HG02973 (cell line): ENCODE measurements at regions not wholly inside any gene's neighbourhood (a gene's known extent, or its start where the extent isn't known, plus 50 kb on each side); places are given as distances from the start of the nearest gene placed in this dataset.

Source experiments
- ATAC-seq: cut with Tn5 transposase; IDR thresholded peaks from one replicate; pipeline ENCODE4 v1.9.1; 2021; ENCODE audit warnings: moderate library complexity; ENCODE audit not compliant: unreplicated experiment

DNA sequence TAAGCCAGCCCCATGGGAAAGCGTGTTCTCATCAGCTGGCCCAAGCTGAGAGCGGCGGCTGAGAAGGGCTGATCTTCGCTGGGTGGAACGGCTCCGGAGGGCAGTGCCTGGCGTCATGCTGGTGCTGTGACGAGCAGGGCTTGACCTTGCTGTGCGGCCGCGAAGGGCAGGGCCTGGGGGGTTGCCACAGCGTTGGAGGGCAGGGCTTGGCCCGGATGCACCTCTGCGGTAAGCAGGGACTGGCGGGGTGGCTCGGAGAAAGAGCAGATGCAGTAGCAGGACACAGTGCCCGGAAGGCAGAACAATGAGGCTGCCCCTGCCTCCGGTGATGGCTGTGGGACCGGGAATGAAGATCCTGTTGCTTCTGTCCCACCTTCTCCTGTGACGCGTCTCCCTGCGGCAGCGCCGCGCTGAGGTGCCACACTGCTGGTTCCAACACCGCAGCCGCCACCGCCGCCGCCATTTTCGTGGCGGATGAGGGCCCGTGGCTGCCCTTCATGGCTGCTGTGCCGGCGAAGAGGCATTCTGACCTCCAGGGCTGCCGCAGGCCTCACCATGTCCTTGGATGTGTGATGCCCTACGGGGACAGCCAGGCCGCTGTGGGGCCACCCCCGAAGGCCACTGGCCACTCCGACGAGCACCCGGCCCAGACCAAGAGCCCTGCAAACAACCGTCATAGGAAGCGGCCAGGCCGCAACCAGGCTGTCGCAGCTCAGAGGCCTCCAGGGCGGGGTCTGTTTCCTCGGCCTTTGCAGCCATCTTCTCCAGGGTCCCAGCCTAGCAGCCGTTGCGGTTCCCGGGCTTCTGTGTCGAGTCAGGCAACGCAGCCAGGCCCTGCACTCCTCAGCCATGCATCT is 890.5 kb upstream of the CTNND2 start:
- no peak for ATAC-seq

DNA sequence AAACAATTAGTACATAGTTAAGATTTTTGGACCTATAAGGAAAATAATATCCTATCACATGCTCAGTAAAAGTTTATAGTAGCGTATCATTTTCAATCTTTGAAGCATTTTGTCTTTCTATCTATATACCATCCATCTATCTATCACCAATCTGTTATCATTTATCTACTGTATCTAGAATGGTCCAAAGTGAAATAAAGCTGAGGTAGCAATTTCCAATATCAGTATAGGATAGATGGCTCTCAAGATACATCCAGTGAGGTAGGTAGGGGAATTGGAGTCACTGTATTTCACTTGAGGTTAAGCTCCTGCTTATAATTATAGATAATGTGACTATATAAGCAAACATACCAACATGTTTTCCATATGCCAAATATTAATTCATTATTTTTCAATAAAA is 889.1 kb upstream of the CTNND2 start:
- ATAC-seq, result no peak

DNA sequence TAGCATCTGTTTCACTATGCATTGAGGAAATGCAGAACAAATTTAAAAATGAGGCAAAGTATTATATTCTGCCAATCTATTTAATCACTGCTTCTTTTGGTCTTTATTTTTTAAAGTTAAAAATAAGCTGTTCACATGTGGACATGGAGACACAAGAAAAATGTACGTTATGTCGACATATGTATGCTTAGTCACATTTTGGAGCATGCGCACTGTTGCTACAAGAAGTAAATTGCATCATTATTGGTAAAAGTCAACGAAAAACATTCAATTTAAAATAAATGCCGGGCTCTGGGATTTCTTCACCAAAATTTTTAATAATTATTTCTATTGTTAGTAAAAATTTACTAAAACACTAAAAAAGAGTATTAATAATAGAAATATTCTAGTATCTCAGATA is 876.3 kb upstream of the CTNND2 start:
- ATAC-seq, result no peak

DNA sequence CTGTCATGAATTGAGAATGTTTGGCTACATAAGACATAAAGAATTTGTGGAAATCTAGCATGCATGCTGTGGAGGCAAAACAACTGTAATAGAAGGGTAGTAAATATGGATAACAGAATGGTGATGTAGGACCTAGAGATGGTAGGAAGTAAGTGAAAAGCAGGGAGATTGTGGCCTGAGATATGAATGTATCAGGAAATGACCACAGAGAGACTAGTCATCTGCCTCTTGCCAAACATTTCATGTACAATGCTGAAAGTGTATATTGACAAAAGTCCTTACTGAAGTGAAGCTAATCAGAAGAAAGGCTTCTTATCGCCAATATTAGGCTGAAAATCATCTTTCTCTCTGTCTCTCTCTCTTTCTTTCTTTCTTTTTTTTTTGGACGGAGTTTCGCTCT is 873.1 kb upstream of the CTNND2 start:
- ATAC-seq, result no peak

DNA sequence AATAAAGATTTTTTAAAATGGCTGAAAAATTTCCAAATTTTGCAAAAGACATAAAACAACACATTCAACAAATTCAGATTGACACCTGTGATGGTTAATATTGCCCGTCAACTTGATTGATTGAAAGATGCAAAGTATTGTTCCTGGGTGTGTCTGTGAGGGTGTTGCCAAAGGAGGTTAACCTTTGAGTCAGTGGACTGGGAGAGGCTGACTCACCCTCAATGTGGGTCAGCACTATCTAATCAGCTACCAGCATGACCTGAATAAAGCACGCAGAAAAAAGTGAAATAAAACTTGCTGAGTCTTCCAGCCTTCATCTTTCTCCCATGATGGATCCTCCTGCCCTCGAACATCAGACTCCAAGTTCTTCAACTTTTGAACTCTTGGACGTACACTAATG is 868.0 kb upstream of the CTNND2 start:
- ATAC-seq, result no peak

DNA sequence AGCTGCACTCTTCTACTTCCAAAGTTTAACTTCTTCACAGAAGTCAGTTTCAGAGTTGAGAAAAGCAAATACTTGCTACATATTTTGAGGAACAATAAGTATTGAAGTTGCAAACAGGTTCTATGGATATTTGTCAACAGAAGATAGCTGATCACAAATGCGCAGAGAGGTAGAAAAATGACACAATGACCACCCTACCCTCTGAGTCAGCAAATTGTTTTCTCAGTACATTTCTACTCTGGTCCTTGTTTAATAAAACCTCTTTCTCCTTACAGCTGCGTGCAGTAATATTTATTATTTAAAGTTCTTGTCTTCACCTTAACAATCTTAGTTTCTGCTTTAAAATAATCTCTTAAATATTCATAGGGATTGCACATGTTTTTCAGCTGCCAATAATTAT is 855.1 kb upstream of the CTNND2 start:
- no peak for ATAC-seq

DNA sequence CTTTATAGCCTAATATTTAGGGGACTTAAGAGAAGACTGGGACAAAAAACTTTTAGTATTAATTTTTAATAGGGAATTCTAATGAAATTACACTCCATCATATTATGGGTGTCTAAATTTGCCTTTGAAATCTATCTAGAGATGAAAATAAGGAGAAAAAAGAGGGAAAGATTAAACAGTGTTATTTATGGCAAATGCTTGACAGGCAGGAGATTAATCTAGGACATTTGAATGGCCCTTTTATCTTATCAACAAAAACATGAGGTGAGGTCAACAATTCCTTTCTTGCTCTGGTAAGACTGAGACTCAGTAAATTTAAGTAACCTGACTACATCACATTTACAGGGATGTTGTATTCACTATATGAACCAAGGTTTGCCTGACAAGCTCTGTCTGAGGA is 852.8 kb upstream of the CTNND2 start:
- ATAC-seq, result no peak

DNA sequence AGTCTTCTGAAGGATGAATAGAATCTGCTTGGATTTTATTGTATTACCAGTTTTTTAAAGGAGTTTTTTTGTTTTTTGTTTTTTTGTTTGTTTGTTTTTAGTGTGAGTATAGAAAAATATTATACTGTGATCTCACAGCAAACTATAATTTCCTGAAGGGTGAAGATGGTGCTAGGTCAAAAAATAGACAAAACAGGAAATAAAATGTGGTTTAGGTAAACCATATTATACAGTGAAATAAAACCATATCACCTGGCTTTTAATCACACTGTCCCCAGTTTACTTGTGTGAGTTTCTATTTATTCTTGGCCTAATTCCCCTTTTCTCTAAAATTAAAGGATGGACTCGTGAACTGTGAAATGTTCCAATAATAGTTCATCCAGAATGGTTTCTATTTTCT is 841.3 kb upstream of the CTNND2 start:
- ATAC-seq, result no peak

DNA sequence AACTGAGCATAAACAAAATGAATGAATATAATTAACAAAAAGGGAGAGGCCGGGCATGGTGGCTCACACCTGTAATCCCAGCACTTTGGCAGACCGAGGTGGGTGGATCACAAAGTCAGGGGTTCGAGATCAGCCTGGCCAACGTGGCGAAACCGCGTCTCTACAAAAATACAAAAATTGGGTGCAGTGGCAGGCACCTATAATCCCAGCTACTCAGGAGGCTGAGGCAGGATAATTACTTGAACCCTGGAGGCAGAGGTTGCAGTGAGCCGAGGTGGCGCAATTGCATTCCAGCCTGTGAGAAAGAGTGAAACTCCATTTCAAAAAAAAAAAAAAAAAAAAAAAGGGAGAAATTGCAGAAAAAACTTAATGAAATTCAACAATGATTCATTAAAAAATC is 839.3 kb upstream of the CTNND2 start:
- ATAC-seq, result no peak

DNA sequence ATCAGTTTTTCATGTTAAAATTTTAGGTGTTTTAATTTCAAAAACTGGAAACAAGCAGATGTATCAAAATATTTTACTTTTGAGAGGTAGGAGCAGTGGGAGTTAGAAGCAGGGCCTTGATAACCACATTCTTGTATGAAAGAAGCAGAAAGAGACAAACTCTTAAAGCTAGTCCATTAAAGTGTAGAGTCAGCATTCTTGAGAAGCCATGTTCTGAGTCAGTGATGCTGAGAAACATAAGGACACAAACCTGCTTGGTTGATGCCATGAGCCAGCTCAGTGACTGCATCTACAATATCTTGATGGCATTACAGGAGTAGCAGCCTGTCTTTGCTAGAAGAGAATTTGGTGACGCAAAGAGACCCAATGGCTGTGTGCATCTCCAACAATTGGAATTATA is 826.1 kb upstream of the CTNND2 start:
- ATAC-seq, result no peak

DNA sequence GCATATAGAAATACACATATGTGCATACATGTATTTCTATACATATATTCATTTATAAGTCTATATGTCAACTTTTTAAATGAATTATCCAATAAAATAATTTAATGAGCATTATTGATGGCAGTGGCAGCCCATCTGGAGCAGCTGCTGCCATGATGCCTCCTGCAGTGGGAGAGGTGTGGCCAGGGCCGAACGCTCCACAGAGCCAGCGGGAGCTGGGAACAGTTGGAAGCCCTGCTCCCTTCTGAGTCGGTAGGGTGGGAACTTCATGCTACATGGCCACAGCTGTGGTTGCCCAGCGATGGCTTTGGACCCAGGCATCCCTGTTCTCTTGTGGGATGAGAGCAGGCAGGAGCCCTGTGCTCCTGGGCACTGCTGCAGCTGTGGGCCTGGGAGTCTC is 812.4 kb upstream of the CTNND2 start:
- no peak for ATAC-seq

DNA sequence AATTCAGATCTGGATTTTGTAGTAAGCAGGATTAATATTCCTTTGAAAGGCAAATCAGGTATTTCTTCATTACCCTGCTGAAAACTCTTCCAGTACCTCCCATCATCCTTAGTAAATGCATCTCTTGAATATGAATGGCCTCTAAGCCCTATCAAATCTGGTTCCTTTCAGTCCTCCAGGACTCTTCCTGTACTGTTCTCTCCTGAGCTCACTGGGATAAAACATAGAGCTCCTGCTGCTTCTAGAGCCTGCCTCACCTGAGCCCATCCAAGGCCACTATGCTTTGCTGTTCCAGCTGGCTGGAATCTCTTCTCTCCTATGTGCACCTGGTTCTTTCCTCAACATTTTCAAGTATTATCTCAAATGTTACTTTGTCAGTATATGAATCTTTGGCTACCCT is 803.3 kb upstream of the CTNND2 start:
- ATAC-seq, result no peak

DNA sequence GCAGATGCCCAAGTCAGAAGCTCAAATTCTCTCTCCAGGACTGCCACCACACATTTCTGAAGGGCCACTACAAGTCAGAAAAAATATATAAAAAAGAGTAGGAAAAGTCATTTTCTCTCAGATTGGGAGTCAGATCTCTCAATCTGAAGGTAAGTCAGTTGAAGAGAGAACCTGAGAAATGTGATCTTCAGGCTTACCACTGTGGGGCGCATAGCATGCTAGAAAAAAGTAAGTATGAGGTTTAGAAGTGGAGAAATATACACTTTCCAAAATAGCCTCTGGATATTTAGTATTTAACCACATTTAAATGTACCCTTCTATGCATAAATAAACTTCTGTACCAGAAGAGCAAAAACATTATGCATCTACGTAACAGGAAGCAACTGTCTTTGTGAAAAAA is 800.7 kb upstream of the CTNND2 start:
- no peak for ATAC-seq

DNA sequence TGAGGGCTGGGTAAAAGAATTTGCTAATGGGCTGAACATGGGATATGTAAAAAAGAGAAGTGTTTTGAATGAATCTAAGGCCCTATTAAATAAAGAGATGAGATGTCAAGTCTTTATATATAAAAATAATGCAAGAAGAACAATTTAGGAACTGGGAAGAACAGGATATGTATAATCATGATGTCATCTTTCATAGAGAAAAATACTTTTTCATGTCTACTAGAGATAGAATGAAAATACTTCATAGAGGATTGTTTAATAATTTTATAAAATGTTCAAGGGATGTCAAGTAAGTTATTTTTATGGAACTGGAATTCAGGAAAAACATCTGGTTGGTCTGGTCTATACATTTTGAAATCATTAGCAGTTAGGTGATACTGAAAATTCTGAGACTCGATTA is 799.0 kb upstream of the CTNND2 start:
- no peak for ATAC-seq

DNA sequence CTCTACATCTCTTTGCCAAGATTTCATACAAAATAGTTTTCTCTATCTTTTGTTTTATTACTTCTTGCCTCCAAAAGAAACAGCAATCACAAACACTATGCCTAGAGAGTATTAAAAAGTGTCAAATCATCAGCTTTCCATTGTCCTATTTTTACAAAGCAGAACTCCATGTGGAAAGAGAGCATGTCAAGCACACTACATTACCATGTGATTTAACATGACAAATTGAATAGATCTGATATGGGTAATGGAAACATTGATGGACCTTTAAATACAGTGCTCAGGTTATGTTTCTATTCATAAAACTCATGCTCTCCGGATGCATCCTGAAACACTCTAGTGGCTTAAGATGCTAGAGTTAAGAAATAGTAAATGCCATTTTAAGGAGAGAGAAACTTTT is 791.4 kb upstream of the CTNND2 start:
- no peak for ATAC-seq

DNA sequence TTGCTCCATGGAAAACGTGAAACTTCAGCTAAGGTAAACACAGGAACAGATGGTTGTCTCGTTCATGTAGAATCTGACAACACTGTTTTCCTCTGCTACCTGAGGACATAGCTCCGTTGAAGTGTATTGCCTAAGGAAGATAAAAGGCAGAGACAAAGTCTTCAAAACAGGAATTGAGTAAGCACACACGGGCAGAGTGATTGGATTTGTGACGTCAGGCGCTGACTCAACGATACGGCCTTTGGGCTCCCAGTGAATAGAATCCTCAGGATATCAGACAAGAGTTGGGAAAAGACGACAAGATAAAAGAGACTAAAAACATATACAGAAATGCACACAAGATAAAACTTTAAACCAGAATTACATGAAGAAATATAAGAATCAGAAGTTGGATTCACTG is 787.1 kb upstream of the CTNND2 start:
- ATAC-seq, result no peak

DNA sequence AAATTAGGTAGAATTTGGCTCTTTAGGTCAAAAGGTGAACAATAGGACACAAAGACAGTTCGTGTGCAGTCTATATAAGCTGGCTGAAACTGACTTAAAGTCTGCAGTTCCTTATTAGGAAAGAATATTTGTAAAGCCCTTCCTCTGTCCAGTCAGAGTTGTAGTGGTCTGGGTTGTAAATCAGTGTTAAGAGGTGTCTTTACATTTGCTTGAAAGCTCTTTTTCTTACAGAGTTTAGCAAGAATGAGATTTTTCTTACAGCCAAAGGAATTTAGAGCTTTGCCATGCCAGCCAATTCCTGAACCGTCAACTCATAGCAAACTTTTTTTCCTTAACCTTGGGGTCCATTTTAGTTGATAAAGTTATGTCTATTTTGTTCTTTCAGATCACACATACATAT is 786.1 kb upstream of the CTNND2 start:
- no peak for ATAC-seq

DNA sequence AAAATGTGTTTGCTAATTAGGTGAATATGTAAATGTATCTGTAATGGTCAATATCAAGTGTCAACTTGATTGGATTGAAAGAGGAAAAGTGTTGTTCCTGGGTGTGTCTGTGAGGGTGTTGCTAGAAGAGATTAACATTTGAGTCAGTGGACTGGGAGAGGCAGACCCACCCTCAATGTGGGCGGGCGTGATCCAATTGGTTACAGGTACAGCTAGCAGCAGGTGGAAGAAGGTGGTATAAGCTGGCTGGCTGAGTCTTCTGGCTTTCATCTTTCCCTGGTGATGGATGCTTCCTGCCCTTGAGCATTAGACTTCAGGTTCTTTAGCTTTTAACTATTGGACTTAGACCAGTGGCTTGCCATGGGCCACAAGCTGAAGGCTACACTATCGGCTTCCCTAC is 779.0 kb upstream of the CTNND2 start:
- ATAC-seq, result no peak

DNA sequence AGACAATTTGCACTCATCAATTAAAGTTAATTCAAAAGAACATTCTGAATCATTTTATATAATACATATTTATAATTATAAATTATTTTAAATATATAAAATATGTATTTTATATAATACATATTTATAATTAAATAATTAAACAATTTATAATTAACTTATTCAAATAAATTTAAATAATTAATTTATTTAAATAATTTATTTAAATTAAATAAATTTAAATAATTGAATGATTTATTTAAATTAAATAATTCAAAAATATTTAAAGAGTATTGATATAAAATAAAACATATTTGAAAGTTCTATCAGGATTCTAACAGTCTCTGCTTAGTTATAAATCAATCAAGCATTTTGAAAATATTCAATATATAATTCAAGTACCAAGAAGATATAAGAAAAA is 775.5 kb upstream of the CTNND2 start:
- no peak for ATAC-seq

DNA sequence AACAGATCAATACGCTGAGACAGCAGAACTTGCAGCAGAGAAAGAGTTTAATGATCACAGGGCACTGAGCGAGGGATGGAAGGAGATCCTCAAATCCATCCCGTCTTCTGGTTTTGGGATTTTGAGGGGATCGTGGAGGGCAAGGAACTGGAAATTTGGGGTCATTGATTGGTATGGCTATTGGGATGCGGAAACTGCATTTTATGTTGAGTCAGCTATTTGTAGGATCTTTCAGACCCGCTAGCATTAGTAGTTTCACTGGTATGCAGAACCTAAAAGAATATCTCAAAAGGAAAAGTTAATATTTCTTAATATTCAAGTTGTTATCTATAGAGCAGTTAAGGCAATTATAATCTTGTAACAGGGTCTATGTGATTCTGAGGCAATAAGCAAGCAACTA is 771.7 kb upstream of the CTNND2 start:
- no peak for ATAC-seq

DNA sequence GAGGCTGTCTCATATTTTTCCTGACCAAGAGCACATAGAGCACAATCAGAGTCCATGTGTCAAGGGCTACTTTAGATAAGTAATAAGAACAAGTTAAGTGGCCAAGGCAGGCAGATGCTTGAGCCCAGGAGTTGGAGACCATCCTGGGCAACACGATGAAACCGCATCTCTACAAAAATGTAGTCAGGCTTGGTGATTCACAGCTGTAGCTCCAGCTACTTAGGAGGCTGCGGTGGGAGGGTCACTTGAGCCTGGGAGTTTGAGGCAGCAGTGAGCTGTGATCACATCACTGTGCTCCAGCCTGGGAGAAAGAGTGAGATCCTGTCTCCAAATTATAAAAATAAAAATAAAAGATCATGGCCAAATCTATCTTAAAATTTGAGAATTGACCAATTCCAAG is 767.9 kb upstream of the CTNND2 start:
- ATAC-seq, result no peak

DNA sequence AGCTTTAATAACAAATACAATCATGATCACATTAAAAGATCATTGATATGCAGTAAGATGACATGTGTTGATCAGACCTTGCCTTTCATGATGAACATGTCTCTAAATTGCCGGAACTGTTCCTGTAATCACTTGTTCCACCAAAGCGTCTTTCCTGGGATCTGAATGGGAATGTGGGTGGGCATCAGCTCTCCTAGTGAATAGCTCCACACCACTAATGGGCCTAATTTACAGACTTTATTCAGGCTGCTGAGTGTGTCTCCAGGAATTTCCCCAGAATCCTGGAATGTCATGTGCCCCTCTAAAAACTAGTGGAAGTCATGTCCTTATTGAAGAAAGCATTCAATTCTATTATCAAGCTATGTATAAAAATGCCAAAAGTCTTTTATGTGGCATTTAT is 765.1 kb upstream of the CTNND2 start:
- no peak for ATAC-seq

DNA sequence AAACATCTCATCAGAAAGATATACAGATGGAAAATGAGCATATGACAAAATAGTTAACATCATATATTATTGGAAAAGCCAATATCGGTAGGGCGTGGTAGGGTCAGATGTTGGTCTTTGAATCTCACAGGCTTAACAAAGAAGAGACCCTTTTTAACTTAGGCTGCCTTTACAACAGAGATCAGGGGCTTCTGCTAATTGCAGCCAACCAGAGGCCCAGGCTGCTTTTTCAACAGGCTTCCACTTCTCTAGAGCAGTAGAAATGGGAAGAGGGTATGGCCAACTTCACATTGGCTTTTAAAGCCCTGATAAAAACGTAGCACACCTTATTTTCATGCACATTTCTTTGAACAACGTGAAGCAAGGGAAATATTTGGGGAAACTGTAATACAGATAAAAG is 764.3 kb upstream of the CTNND2 start:
- no peak for ATAC-seq
